ENCODE measurements at regions not wholly inside any gene's neighbourhood (a gene's known extent, or its start where the extent isn't known, plus 50 kb on each side); places are given as distances from the start of the nearest gene placed in this dataset.

DNA sequence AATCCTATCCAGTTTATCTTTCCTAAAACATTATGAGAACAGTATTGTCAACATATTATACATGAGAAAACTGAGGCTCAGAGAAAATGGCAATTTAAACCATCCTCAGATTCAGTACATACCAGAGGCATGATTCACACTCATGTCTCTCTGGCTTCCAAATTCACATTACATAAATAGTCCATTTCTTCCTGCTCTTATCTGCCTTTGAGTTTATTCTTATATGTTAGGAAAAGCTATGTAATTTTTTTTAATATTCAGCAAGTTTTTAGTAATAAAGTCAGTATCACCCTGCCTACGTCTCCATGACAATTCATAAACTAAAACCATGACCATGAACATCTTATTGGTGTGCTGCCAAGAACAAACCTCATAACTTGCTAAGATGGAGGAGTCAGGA, 1260.2 kb upstream of the SORCS1 start:
- H4K20me1 ChIP-seq (ENCODE audit: insufficient read depth, poor library complexity, severe bottlenecking), result no peaks in the 10 kb centered on the region
- DNase-seq (ENCODE audit: low spot score), result no peak
- 65% methylated on average over 1 of the region's 1 CpG for WGBS (ENCODE audit: low lambda C conversion rate, missing lambda C conversion rate)
- TF ChIP-seq EZH2 (IDR thresholded peaks at IDR 0.05; ENCODE audit: borderline replicate concordance) (no peak), EZH2phosphoT487 (IDR thresholded peaks at IDR 0.05; ENCODE audit: low read depth, severe bottlenecking, unreplicated experiment) (no peak)
- no peak overlapping the region for H2AFZ ChIP-seq
- no peaks in the 10 kb centered on the region for H3K27me3 ChIP-seq
- H3K9me2 ChIP-seq (replicated peaks; ENCODE audit: insufficient read depth), result no peaks in the 10 kb centered on the region
- H3K4me1 ChIP-seq (ENCODE audit: insufficient read depth), result peaks cover 10% of the 10 kb centered on the region
- H3K79me2 ChIP-seq, result no peaks in the 10 kb centered on the region
- H3K9me3 ChIP-seq (ENCODE audit: low read depth), result no peaks in the 10 kb centered on the region
- H3K27ac ChIP-seq, result no peak overlapping the region
- H3K4me3 ChIP-seq, result no peak overlapping the region
- no peaks in the 10 kb centered on the region for H3K36me3 ChIP-seq (replicated peaks; ENCODE audit: insufficient read depth, low read depth)
- no peak overlapping the region for H3K4me2 ChIP-seq

DNA sequence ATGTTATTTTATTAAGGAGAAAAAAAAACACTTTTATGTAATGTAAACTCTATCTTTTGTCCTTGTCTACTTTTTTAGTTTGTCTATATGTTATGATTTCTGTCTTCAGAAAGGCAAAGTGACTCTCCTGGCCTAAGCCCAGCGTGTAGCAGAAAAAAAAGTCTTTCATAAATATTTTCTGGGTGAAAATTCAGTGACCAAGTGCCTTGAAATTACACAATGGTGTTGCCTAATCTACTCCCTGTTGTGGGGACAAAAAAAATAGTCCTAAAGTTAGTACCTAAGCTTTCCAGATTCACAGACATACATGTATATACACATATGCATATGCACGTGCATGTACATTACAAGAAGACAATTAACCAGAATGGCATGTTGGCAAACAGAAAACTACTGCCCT, 1257.8 kb upstream of the SORCS1 start:
- H3K27ac ChIP-seq, result no peak overlapping the region
- H3K27me3 ChIP-seq, result no peaks in the 10 kb centered on the region
- H3K4me2 ChIP-seq, result no peak overlapping the region
- H3K36me3 ChIP-seq (replicated peaks; ENCODE audit: insufficient read depth, low read depth), result no peaks in the 10 kb centered on the region
- no peak overlapping the region for H3K4me3 ChIP-seq
- H3K9me2 ChIP-seq (replicated peaks; ENCODE audit: insufficient read depth), result no peaks in the 10 kb centered on the region
- H3K9me3 ChIP-seq (ENCODE audit: low read depth), result no peaks in the 10 kb centered on the region
- no peak overlapping the region for H2AFZ ChIP-seq
- no peak for DNase-seq (ENCODE audit: low spot score)
- 87% methylated on average over 2 of the region's 2 CpGs for WGBS (ENCODE audit: low lambda C conversion rate, missing lambda C conversion rate)
- peaks cover under 1% of the 10 kb centered on the region for H3K4me1 ChIP-seq (ENCODE audit: insufficient read depth)
- TF ChIP-seq EZH2phosphoT487 (IDR thresholded peaks at IDR 0.05; ENCODE audit: low read depth, severe bottlenecking, unreplicated experiment) (no peak), CTCF (IDR thresholded peaks at IDR 0.05; ENCODE audit: poor library complexity) (no peak), EZH2 (IDR thresholded peaks at IDR 0.05; ENCODE audit: borderline replicate concordance) (no peak)
- H3K79me2 ChIP-seq, result no peaks in the 10 kb centered on the region
- no peaks in the 10 kb centered on the region for H4K20me1 ChIP-seq (ENCODE audit: insufficient read depth, poor library complexity, severe bottlenecking)

- H3K4me1 ChIP-seq (ENCODE audit: insufficient read depth), result no peaks in the 10 kb centered on the region
- H4K20me1 ChIP-seq (ENCODE audit: insufficient read depth, poor library complexity, severe bottlenecking), result no peaks in the 10 kb centered on the region
- 70% methylated on average over 2 of the region's 2 CpGs for WGBS (ENCODE audit: low lambda C conversion rate, missing lambda C conversion rate)
- H3K9me3 ChIP-seq (ENCODE audit: low read depth), result no peaks in the 10 kb centered on the region
- H3K27me3 ChIP-seq, result no peaks in the 10 kb centered on the region
- H3K79me2 ChIP-seq, result no peaks in the 10 kb centered on the region
- H2AFZ ChIP-seq, result no peak overlapping the region
- H3K9me2 ChIP-seq (replicated peaks; ENCODE audit: insufficient read depth), result no peaks in the 10 kb centered on the region
- H3K4me3 ChIP-seq, result no peak overlapping the region
- no peak overlapping the region for H3K4me2 ChIP-seq
- no peaks in the 10 kb centered on the region for H3K36me3 ChIP-seq (replicated peaks; ENCODE audit: insufficient read depth, low read depth)
- DNase-seq (ENCODE audit: low spot score), result peak; percentile 38
- H3K27ac ChIP-seq, result no peak overlapping the region
- TF ChIP-seq EZH2 (IDR thresholded peaks at IDR 0.05; ENCODE audit: borderline replicate concordance) (no peak), CTCF (IDR thresholded peaks at IDR 0.05; ENCODE audit: poor library complexity) (no peak), EZH2phosphoT487 (IDR thresholded peaks at IDR 0.05; ENCODE audit: low read depth, severe bottlenecking, unreplicated experiment) (no peak)
These were observed 1256.8 kb upstream of the SORCS1 start for GRCh38 chr10:108421266-108421665.

- H3K9me3 ChIP-seq (ENCODE audit: low read depth), result no peaks in the 10 kb centered on the region
- no peaks in the 10 kb centered on the region for H3K36me3 ChIP-seq (replicated peaks; ENCODE audit: insufficient read depth, low read depth)
- H3K27me3 ChIP-seq, result no peaks in the 10 kb centered on the region
- no peak overlapping the region for H3K4me2 ChIP-seq
- H3K4me3 ChIP-seq, result no peak overlapping the region
- no peak overlapping the region for H3K27ac ChIP-seq
- no peak for DNase-seq (ENCODE audit: low spot score)
- 82% methylated on average over 4 of the region's 4 CpGs for WGBS (ENCODE audit: low lambda C conversion rate, missing lambda C conversion rate)
- no peaks in the 10 kb centered on the region for H3K4me1 ChIP-seq (ENCODE audit: insufficient read depth)
- TF ChIP-seq EZH2 (IDR thresholded peaks at IDR 0.05; ENCODE audit: borderline replicate concordance), result no peak
- no peak for TF ChIP-seq EZH2phosphoT487 (IDR thresholded peaks at IDR 0.05; ENCODE audit: low read depth, severe bottlenecking, unreplicated experiment)
- TF ChIP-seq CTCF (IDR thresholded peaks at IDR 0.05; ENCODE audit: poor library complexity), result no peak
- no peaks in the 10 kb centered on the region for H3K79me2 ChIP-seq
- no peaks in the 10 kb centered on the region for H4K20me1 ChIP-seq (ENCODE audit: insufficient read depth, poor library complexity, severe bottlenecking)
- no peaks in the 10 kb centered on the region for H3K9me2 ChIP-seq (replicated peaks; ENCODE audit: insufficient read depth)
- H2AFZ ChIP-seq, result no peak overlapping the region
These were observed 1249.4 kb upstream of the SORCS1 start for GRCh38 chr10:108413954-108414353.
